ENCODE measurements at regions not wholly inside any gene's neighbourhood (a gene's known extent, or its start where the extent isn't known, plus 50 kb on each side); places are given as distances from the start of the nearest gene placed in this dataset.

DNA sequence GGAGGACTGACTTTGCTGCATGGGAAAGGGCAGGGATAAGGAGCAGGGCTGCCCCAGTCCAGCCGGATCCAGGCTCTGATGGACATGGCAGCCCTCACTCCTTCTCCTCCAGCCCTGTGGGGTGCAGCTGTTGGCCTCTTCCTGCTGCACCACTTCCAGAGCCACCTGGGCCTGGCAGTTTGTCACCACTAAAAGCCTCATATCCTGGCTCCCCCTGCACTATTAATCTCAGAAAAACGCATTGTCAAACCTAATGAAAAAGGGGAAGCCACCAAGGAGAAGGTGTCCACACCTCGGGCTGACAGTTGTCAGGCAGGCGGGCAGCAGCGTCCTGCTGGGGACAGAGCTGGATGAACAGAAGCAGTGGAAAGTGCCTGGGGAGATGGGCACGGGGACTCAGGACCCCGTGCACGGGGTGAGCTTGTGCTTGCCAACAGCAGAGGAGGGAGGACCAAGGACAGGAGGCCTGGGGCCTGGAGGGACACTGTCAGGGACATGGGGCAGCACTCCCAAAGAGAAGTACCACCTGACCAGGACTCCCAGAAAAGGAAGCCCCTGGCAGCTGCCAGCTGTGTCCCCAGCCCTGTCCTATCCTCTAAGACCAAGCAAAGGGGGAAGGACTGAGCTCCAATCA lies 151.1 kb upstream of the TSHZ3 start:
- DNase-seq, result no peak

DNA sequence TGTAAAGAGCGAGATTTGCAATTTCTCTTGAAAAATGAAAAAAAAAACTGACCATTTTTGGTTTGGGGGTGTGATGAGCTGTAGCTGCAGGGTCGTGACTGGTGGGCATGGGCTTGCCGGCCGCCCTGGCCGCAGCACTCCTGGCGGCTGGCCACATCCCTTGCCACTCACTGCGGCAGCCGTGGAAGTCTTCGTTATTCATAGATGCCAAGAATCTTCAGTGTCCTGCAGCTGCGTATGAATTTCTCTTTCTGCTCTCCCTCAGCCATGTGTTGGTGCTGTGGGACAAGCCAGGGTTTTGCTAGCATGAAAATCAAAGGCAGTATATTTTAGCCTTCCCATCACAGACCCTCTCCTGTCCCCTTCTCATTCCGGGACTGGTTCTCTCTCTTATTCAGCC lies 151.7 kb upstream of the TSHZ3 start:
- DNase-seq, result peak in 2 of 51 donors; percentile 1 to 2

DNA sequence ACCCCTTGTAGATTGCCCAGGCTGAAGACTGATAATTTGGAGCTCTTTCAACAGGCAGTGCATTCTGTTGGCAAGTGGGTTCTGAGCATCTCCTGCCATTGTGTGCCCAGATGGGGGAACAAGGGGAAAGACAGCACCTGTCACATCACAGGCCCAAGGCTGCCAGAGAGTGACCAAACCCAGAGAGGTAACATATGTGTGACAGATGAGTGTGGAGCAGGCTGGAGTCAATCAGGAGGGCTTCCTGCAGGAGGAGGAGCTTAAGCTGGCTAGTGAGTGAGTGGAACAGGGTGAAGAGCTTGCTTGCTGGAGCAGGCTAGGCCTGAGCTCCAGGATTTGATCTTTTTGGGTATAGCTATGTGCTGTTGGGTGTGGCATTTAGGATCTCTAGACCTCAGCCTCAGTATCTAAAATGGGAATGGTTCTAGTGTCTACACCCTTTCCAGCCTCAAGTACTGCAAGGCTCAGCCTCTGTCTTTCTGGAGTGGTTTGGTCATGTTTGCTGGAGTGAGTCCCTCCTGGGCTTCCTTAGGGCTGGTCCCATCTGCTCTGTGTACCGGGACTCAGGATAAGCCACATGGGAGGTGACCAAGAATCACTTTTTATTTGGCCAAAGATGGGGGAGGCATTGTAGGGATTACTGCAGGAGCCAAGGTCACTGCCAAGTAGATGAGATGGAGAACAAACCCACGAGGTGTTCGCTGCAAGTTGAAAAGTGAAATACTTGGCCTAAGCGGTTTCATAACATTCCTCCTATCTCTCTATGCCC lies 152.4 kb upstream of the TSHZ3 start:
- DNase-seq, result no peak

- DNase-seq, result no peak
Observed at GRCh38 chr19:31502536-31503170, 153.4 kb upstream of the TSHZ3 start.

GRCh38 chr19:31503211-31503610 lies 154.0 kb upstream of the TSHZ3 start:
- DNase-seq, result no peak

DNA sequence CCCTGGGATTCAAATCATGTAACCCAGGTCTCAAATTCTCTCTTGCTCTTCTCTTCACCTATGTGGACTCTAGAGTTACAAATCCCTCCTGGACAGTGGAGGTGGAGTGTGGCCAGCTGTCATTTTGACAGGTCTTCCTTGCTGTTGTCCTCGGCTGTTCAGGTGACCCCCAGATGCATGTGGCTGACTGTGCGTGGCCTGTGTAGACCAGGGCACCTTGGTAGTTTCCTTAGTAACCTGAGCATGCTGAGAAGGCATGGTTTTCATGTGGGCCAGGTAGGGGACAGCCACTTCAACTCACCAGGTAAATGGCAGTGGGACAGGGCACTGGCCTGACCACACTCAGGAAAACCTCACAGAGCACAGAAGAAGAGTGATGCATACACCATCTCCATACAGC lies 155.0 kb upstream of the TSHZ3 start:
- DNase-seq, result no peak

- no peak for DNase-seq
Observed at GRCh38 chr19:31505596-31505910, 156.3 kb upstream of the TSHZ3 start.

DNA sequence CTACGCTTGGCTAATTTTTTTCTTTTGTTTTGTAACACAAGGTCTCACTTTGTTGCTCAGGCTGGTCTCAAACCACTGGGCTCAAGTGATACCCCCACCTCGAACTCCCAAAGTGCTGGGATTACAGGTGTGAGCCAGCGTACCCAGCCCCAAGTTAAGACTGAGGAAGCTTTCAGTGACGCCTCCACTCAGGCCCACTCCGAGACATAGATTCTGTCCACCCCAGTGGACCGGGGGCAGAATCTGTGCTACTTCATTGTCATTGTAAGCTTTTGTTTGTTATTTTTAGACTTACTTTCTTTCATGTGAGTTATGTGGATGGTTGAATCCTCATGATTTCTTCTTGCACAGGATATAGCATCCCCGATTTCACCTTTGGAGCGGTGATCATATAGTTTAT lies 156.9 kb upstream of the TSHZ3 start:
- DNase-seq, result no peak

GRCh38 chr19:31510635-31511034 lies 161.4 kb upstream of the TSHZ3 start:
- DNase-seq, result no peak

DNA sequence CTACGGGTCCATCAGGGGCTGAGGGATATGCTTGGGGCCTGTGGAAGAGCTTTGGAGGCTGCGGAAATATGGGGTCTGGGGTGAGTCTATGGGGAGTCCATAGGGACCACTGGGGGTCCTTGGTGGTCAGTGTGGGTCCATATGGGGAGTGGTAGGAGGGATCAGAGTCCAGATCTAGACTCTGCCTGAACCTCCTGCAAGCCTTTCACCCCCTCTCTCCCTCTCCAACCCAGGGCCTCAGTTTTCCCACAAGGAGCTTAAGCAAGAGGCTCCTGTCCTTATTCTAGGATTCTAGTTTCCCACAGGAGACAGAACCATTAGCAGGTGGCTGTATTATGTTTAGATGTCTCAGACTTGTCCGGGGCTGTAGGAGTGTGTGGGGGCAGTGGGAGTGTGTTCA lies 161.9 kb upstream of the TSHZ3 start:
- DNase-seq, result no peak

GRCh38 chr19:31511696-31512095 lies 162.5 kb upstream of the TSHZ3 start:
- no peak for DNase-seq

- no peak for DNase-seq
Observed at GRCh38 chr19:31512181-31512970, 163.1 kb upstream of the TSHZ3 start.

GRCh38 chr19:31513841-31514240 lies 164.6 kb upstream of the TSHZ3 start:
- no peak for DNase-seq

GRCh38 chr19:31515931-31516330 lies 166.7 kb upstream of the TSHZ3 start:
- DNase-seq, result no peak

- no peak for DNase-seq
Observed at GRCh38 chr19:31516756-31517155, 167.5 kb upstream of the TSHZ3 start.

GRCh38 chr19:31517224-31518180 lies 168.3 kb upstream of the TSHZ3 start:
- DNase-seq, result no peak

DNA sequence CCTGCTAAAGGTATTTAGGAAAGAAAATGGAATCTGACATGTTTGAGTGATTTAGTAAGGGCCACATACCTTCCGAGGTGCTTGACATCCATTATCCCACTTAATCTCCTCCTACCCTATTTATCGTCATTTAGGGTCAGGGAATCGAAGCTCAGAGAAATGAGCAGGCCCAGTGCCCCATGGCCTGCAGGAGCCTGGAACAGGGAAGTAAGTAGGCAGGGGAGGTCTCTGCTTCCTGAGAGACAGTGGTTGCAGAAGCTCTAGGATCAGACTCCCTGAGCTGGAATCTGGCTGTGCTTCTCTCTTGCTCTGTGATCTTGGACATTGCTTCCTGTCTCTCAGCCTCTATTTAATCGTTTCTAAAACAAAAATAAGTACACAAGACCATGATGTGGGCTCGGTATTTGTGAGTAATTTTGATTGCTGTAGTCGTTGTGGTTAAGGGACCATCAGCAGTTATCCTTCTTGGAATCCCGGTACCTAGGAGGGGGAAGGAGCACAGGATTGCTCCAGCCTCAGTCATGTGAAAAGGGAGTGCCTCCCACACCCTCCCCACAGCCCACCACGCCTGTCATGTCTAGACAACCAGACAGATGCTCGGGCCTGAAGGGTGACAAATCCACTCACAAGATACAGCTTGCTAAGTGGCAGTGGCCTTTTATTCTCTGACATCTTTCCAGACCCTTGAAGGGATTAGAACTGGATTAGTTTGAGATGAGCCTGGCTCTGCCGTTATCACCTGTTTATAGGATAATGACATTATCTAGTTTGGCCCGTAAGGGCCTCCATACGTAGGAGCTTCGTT lies 169.2 kb upstream of the TSHZ3 start:
- no peak for DNase-seq

- no peak for DNase-seq
Observed at GRCh38 chr19:31519256-31519655, 170.0 kb upstream of the TSHZ3 start.

- no peak for DNase-seq
Observed at GRCh38 chr19:31519908-31520307, 170.7 kb upstream of the TSHZ3 start.

- DNase-seq, result no peak
Observed at GRCh38 chr19:31520633-31521032, 171.4 kb upstream of the TSHZ3 start.

Data from hypothalamus (tissue), 51 donors.